ENCODE measurements at regions not wholly inside any gene's neighbourhood (a gene's known extent, or its start where the extent isn't known, plus 50 kb on each side); places are given as distances from the start of the nearest gene placed in this dataset.
"Not testable (repeated sequence)": the region's sequence is repeated elsewhere in the genome, so short reads cannot be mapped to it uniquely, and the experiment has no call there.

- DNase-seq: no peak
- 55 to 62% methylated on average over 5 of the region's 5 CpGs for WGBS, 2 donors
- Histone ChIP-seq H3K27ac (no peak overlapping the region), H3K4me3 (no peak overlapping the region), H3K4me1 (no peaks in the 10 kb centered on the region), H3K27me3 (no peaks in the 10 kb centered on the region), H3K9me3 (peaks cover 0 to 57% (median 19%) of the 10 kb centered on the region in 3 donors), H3K36me3 (no peaks in the 10 kb centered on the region)
- TF ChIP-seq, protein P1, sequence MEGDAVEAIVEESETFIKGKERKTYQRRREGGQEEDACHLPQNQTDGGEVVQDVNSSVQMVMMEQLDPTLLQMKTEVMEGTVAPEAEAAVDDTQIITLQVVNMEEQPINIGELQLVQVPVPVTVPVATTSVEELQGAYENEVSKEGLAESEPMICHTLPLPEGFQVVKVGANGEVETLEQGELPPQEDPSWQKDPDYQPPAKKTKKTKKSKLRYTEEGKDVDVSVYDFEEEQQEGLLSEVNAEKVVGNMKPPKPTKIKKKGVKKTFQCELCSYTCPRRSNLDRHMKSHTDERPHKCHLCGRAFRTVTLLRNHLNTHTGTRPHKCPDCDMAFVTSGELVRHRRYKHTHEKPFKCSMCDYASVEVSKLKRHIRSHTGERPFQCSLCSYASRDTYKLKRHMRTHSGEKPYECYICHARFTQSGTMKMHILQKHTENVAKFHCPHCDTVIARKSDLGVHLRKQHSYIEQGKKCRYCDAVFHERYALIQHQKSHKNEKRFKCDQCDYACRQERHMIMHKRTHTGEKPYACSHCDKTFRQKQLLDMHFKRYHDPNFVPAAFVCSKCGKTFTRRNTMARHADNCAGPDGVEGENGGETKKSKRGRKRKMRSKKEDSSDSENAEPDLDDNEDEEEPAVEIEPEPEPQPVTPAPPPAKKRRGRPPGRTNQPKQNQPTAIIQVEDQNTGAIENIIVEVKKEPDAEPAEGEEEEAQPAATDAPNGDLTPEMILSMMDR (IDR thresholded peaks at IDR 0.05): no peak
- no peak for TF ChIP-seq POLR2A (IDR thresholded peaks at IDR 0.05)
- intact Hi-C loops (cut with DNase I): no loop called here
These were observed 1653.8 kb upstream of the DDX18 start for GRCh38 chr2:116160657-116161056.

- Histone ChIP-seq H3K9me3 (peaks cover 0 to 50% (median 16%) of the 10 kb centered on the region in 3 donors), H3K4me3 (no peak overlapping the region), H3K4me1 (no peaks in the 10 kb centered on the region), H3K27me3 (no peaks in the 10 kb centered on the region), H3K36me3 (no peaks in the 10 kb centered on the region), H3K27ac (no peak overlapping the region)
- 86 to 88% methylated on average over 2 of the region's 2 CpGs for WGBS, 2 donors
- no peak for DNase-seq
- intact Hi-C loops (cut with DNase I): no loop called here
- no peak for TF ChIP-seq POLR2A (IDR thresholded peaks at IDR 0.05)
- TF ChIP-seq, protein P1 (IDR thresholded peaks at IDR 0.05): no peak
These were observed 1652.1 kb upstream of the DDX18 start for GRCh38 chr2:116162395-116162794.

GRCh38 chr2:116167107-116167506 lies 1647.4 kb upstream of the DDX18 start:
- intact Hi-C loops (cut with DNase I): no loop called here
- no peaks in the 10 kb centered on the region for H3K27me3 ChIP-seq

DNA sequence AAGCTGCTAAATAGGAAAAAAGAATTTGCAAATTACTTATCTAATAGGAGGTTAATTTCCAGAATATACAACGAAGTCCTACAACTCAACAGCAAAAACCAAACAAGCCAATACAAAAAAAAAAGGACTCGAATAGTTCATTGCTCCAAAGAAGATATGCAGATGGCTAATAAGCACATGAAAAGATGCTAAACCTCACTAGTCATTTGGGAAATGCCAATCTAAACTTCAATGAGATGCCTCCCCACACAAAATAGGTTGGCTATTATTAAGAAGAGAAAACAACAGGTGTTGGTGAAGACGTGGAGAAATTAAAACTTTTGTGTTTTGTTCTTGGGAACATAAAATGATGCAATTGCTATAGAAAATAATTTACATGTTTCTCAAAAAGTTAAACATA lies 1634.4 kb upstream of the DDX18 start:
- Histone ChIP-seq H3K4me1 (no peaks in the 10 kb centered on the region), H3K4me3 (no peak overlapping the region), H3K27ac (no peak overlapping the region), H3K27me3 (no peaks in the 10 kb centered on the region), H3K9me3 (peaks cover 0 to 8% (median 0%) of the 10 kb centered on the region in 3 donors), H3K36me3 (no peaks in the 10 kb centered on the region)
- DNase-seq: no peak
- 32 to 45% methylated on average over 3 of the region's 3 CpGs for WGBS, 2 donors
- intact Hi-C loops (cut with DNase I): no loop called here
- no peak for TF ChIP-seq POLR2A (IDR thresholded peaks at IDR 0.05)
- TF ChIP-seq, protein P1 (IDR thresholded peaks at IDR 0.05): no peak

More at GRCh38 chr2:116167107-116167506, 1647.4 kb upstream of the DDX18 start:
- Histone ChIP-seq H3K27ac (no peak overlapping the region), H3K4me3 (no peak overlapping the region), H3K9me3 (peaks cover 0 to 34% (median 16%) of the 10 kb centered on the region in 3 donors), H3K4me1 (no peaks in the 10 kb centered on the region), H3K36me3 (no peaks in the 10 kb centered on the region)
- DNase-seq: no peak
- TF ChIP-seq, protein P1 (IDR thresholded peaks at IDR 0.05): no peak
- TF ChIP-seq POLR2A (IDR thresholded peaks at IDR 0.05): no peak

DNA sequence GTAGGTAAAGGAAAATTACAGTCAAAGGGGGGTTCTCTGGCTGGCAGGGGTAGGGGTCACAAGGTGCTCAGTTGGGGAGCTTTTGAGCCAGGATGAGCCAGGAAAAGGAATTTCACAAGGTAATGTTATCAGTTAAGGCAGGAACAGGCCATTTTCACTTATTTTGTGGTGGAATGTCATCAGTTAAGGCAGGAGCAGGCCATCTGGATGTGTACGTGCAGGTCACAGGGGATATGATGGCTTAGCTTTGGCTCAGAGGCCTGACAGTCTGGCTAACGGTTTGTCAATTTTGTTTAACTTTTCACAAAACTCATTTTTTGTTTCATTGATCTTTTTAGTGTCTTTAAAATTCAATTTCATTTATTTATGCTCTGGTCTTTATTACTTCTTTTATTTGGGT lies 1623.8 kb upstream of the DDX18 start:
- H3K27me3 ChIP-seq; H3K4me1 ChIP-seq; H3K36me3 ChIP-seq; intact Hi-C loops (cut with DNase I); DNase-seq; H3K4me3 ChIP-seq; H3K27ac ChIP-seq: not testable (repeated sequence)
- peaks cover 0 to 15% (median 3%) of the 10 kb centered on the region in 3 donors for H3K9me3 ChIP-seq
- 48 to 56% methylated on average over 2 of the region's 2 CpGs for WGBS, 2 donors

DNA sequence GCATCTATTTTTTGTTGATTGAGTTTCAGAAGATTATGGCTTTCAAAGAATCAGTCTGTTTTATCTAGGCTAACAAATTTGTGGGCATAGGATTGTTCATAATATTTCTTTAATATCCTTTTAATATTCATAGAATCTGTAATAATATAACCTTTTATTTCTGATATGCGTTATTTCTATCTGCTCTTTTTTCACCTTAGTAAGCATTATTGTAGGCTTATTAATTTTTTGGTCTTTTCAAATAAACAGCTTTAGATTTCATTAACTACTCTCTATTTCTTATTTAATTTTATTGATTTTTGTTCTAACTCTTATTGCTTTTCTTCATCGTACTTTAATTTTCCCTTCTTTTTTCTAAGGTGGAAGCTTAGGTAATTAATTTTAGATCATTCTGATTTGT lies 1614.4 kb upstream of the DDX18 start:
- H3K9me3 ChIP-seq: peaks cover 0 to 23% (median 0%) of the 10 kb centered on the region in 3 donors
- H3K27ac ChIP-seq: no peak overlapping the region
- WGBS, 2 donors: 78 to 81% methylated on average over 2 of the region's 2 CpGs
- DNase-seq: no peak
- no peaks in the 10 kb centered on the region for H3K27me3 ChIP-seq
- no peaks in the 10 kb centered on the region for H3K4me1 ChIP-seq
- H3K36me3 ChIP-seq: no peaks in the 10 kb centered on the region
- H3K4me3 ChIP-seq: no peak overlapping the region
- TF ChIP-seq POLR2A (IDR thresholded peaks at IDR 0.05): no peak
- TF ChIP-seq, protein P1 (IDR thresholded peaks at IDR 0.05): no peak
- intact Hi-C loops (cut with DNase I): no loop called here
